NOMO-1 (cell line): ENCODE measurements at regions not wholly inside any gene's neighbourhood (a gene's known extent, or its start where the extent isn't known, plus 50 kb on each side); places are given as distances from the start of the nearest gene placed in this dataset.

Experiments used
- DNase-seq, 2 experiments: peaks; one replicate each; lab custom pipeline; 2025; ENCODE audit not compliant: unreplicated experiment in 2 of 2; lab: John Stamatoyannopoulos, UW

DNA sequence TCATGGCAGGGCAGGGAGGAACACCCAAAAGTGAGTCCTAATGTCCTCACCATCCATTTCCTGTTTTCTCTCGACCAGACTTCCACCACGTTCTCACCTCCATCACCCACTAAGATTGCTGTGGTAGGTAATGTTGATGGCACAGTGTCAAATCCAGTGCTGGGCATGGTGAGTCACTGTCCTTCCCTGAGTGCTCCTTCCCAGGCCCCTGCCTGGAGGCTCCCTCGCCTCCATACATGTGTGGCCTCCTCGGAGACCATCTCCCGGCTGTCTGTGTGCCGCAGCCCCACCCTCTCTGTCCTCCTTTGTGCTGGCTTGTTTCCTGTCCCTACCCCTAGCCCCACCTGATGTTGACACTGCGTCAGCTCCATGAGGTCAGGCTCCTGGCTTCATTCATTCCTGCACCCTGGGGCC, 177.5 kb downstream of the SYK start:
- no peak for DNase-seq

DNA sequence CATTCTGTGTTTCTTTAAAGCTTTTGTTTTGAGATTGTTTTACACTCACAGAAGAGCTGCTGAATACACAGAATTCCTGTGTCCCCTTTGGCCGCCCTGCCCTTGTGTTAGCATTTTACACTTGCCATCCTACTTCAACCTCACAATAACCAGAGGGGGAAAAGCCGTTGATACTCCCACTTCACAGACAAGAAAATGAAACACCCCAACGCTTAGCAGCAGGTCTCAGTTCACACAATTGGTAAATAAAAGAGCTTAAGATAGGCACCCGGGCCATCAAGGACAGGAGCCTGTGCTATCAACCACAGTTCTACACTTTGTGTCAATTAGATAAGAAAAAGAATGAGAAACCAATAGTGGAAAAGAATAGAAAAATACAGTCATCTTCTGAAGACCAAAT, 178.0 kb downstream of the SYK start:
- no peak for DNase-seq

DNA sequence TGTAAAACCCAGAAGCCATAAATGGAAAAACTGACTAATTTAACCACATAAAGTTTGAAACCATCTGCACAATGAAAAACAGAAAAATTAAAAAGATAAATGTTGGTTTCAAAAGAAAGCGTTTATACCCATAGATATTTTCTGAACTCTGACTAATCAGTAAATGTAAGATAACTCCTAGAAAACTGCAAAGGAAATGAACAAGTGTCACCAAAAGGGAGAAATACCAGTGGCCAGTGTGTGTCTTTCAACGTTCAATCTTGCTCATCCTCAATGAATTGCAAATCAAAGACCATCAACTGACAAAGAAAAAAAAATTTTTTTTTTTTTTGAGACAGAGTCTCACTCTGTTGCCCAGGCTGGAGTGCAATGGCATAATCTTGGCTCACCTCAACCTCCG, 180.1 kb downstream of the SYK start:
- no peak for DNase-seq

DNA sequence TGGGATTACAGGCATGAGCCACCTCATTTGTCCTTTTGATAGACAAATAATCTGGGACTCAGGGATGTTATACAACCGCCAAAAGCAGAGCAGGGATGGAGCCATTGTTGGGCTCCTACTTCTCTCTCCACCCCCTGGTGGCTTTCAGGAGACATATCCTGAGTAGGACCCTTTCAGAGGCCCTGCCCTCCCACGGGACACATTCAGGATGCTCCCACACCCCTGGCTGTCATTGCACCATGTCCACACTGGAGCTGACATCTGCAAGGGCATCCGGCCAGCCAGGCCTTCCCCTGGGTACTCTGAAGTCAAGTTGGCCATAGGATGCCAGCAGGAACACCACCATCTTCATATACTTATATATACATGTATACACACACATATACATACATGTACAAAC, 181.8 kb downstream of the SYK start:
- DNase-seq, result no peak

DNA sequence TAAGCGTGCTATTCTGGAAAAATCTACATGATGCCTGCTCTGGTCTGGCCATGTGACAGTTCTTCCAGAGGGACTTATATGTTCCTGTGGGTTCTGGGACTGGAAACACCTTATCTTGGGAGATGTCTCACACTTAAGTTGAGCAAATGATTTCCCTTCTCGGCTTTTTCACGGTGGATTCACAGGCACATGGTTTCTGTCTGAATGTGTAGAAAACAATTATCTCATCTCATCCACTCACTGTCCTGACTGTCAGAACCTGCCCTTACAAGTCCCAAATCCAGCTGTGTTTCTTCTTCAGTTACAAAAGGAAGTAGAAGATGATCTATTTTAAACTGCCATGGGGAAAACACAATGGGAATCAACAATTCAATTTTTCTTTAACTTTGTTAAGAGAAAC, 184.0 kb downstream of the SYK start:
- no peak for DNase-seq

DNA sequence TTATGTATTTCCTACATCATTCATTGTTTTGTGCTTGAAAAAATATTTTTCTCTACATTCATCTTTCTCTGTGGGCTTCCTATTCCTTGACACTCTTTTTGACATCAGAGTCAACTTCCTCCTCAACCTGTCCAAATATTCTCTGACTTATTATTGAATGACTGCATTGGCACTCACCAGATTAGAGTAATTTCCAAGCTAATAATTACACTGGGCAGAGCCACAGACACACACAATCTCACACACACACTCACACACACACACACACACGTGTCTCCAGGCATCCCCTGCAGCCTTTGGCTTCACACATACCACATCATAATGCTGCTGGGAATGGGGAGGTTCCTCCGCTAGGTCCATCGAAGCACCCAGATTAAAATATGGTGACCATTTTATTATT, 184.5 kb downstream of the SYK start:
- DNase-seq, result no peak

DNA sequence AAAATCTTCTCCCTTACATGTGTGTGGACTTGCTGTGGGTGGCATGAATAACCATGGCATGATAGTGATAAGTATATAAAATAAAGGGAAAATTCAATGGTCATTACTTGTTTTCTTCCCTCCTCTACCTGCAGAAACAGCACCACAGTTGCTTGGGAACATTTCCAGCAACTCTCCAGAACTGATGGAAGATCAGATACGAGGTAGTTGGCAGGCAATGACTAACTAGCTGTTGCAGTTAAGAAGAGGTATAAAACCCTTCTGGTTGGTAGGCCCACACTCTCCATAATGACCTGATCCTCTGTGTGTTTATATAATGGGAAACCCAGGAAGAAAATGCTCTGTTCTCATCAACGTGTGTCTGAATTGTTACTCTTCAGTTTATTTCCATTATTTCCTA, 185.9 kb downstream of the SYK start:
- DNase-seq, result no peak

DNA sequence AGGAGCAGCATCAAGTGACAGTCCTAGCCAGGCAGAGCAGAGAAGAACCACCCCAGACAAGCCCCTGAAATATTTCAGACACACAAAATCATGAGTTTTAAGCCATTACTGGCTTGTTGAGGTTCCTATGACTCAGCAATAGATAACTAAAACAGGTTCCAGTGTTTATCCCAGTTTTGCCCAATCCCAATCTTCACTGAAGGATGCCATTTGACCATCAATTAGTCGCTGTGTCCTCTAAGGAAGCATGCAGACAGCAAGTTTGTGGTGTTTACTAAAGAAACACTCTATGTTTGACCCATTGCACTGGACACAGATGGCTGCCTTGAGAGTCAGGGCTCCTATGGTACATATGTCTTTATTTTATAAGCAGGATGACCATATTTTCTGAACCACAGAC, 186.7 kb downstream of the SYK start:
- no peak for DNase-seq

DNA sequence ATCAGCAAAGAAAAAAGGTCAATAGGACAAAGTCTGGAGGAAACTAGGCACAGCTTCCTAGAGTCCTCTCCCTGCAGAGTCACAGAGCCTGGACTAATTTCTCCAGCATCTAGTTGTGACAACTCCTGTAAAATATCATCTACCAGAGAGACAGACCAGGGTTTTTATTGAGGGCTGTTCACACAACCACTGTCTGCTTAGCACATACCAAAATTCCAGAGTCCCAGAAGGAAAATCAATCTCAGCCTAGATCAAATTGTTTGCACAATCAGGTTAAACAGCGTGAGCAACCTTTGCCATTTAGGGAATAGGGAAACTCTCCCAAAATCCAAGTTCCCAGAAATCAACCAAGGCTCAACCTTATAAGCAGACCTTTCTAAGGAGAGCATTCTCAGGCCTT, 190.3 kb downstream of the SYK start:
- no peak for DNase-seq

DNA sequence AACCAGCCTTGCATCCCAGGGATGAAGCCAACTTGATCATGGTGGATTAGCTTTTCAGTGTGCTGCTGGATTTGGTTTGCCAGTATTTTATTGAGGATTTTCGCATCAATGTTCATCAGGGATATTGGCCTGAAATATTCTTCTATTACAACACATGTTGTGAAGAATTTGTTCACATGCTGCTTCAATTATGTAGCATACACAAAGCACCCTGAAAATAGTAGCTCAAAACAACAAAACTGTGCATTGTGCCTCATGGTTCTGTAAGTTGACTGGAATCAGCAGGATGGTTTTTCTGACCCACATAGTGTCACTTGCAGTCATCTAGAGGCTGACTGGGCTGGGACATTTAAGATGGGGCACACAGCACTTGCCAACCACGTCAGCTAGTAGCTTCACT, 193.9 kb downstream of the SYK start:
- no peak for DNase-seq

DNA sequence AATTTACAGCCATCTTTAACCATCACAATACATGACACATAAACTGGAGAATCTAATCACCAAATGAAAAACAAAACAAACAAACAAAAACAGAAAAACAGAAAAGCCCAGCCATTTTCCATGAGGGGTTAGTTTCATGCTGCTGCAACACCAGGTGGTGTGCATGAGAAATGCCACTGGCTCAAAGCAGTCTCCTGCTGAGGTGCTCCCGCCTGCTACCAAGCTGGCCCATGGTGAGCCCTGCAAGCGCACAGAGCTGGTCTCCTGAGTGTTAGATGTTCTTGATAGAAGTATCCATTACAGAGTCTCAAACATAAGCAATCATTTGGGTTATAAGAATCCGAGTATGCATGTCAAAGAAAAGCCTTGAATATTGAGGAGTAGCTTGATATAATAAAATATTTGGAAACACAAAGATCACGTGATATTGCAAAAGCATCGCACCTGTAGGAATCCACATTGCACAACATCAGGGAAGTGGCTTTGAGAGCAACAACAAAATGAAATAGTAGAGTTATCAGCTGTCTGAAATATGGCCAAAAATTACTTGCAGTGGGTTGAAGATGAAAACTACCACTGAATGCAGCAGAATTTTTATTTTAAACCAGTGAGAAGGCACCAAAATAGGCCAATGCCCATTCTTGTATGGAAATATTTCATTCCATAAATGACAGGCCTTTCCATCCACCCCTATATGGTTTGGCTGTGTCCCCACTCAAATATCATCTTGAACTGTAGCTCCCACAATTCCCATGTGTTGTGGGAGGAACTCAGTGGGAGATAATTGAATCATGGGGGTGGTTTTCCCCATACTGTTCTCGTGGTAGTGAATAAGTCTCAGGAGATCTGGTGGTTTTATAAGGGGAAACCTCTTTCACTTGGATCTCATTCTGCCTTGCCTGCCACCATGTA, 194.8 kb downstream of the SYK start:
- DNase-seq, result no peak

DNA sequence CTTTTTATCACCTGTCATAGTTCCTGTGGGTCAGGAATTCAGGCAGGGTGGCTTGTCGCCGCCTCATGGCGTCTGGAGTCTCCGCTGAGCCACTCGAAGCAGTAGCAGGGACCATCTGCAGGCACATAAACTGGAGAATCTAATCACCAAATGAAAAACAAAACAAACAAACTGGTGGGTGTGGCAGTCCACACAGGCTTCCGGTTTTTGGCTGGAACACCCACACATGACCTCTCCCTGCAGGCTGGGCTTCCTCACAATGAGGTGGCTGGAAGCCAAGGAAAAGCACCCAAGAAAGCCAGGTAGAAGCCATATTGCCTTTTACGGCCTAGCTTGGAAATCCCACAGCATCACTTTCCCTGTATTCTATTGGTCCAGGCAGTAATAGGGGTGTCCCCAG, 197.0 kb downstream of the SYK start:
- DNase-seq, result no peak

DNA sequence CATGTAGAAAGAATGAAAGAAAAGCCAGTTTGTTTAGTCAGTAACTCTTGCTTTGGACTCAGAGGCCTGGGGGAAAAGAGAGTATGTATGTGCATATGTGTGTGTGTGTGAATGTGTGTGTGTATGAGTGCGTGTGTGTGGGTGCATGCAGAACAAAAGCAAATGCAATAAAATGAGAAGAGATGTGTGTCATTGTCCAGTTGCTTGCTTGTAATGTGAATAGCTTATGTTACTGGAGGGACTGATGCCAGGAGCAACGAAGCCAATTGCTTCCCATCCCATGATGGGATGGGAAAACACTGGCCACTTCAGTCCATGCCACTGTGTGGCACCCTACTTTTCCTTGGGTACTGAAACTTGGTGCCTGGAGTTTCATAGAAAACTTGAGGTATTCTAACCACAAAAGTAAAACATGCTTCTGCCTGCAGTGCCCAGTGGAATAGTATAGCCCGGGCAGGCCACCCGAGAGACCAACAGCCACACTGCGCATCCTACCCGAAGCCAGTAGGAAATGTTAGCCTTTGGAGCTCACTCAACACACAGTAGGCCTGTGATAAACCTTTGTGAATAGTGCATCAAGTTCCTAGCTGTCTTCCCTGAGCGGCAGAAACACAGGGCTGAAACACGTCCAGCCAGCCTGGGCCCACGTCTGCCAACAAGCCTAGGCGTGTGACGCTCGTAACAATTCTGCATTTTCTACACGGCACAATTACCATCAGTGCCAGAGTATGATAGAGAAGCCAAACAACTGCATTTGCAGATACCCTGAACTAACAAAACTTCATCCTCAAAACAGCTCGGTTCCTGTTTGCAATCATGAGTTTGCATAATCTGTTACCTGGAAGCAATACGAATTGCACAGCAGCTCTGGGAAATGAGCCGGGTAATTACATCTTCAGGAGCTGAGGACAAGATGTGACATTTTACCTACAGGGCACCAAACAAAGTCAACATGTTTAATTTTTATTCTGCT, 198.1 kb downstream of the SYK start:
- no peak for DNase-seq

DNA sequence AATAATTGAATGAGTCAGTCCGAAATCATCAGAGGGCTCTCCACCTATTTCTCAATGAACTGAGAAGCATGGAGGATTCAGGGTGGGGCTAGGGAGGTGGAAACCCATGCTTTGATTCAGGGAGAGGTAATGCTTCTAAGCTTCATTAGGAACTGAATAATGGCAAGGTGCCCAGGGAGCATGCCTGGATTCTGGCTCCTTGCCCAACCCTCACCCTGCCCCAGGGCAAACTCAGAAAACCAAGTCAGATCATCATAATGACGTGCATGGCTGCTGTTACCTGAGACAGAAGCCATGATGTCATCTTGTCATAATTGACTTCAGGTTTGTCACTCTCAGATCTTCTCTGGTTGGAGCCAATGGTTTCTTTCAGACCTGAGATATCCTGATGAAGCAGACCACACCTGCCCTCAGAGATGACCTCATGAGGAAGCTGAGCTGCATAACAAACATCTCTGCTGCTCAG, 199.6 kb downstream of the SYK start:
- DNase-seq, result no peak

DNA sequence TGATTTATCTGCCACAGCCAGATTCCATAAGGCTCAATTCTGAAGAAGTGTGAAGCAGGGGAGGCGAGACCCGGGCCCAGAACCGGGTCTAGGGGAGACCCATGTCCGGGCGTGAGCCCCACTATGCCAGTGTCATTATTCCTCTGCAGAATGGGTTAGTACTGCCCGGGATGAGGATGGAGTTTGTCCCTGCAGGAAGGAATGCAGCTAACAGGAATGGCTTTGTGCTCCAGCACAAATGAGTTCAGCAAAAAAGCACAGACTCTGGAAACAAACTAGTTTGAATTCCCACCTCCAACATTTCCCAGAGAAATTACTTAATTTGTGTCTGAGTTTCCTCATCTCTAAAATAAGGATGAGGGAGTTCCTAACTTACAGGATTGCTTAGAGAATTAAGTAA, 202.9 kb downstream of the SYK start:
- no peak for DNase-seq

DNA sequence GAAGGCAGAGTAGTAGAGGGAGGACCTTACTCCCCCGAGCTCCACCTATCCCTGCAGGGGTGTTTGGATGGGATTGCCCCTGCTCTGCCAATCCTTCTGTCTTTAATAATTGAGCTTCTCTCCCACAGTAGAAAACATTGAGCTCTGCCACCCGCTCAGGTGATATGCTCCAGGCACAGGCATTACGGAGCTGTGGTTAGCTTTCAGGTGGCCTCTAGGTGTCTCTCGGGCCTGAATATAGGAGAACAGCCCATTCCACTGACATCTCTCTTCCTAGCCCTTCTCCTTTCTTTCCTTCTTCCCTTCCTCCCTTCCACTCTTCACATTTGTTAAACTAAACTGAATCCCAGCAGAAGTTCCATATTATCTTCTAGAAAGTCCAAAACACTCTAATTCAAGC, 203.4 kb downstream of the SYK start:
- DNase-seq, result no peak

DNA sequence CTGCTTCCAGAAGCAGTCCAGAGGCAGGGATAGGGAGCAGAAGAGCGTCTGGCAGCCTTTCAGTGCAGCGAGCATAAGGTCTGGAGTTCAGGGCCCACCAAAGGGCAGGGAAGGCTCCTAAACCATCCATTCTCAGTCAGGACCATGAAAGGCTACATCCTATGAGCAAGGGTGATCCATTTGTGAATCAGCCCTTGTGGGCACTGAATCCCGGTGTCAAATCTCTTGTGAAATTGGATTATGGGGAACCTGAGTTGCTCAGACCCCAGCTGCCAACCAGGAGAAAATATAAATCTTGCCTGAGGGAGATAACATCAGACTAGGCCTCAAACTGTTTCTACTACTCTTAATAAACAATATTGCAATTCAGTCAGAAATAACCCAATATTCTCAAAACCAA, 204.4 kb downstream of the SYK start:
- DNase-seq, result no peak

DNA sequence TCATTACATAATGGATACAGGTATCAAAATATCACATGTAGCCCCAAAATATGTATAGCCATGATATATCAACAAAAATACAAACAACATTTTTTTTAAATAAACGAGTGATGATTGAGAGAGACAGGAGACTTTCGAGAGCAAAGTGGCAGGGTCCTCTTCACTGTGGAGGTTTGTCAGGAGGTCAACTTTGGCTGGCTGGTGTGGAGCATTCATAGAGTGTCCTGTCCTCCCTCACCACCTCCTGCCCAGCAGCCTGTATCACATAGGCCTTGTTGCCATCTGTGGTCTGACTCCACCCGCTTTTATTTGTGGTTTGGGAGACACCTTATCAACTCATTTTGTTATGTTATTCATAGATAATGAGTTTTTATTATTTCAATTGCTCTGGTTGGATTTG, 206.9 kb downstream of the SYK start:
- DNase-seq, result no peak

DNA sequence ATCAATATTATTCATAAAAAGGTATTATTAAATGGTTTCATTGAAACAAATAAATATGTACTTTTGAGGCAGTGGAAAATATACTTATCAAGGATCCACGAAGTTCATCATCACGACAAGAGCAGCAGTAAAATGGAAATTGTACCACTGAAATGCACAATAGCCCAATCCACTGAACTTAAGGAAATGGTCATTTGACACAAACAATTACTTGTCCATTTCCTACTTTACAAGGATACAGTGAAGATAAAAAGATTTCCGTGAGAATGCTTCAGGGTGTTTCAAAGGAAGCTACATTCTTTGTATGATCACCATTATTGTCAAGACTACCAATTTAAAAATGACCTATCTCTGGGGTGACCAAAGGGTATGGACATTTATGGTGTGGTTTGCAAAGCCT, 210.3 kb downstream of the SYK start:
- DNase-seq, result no peak

DNA sequence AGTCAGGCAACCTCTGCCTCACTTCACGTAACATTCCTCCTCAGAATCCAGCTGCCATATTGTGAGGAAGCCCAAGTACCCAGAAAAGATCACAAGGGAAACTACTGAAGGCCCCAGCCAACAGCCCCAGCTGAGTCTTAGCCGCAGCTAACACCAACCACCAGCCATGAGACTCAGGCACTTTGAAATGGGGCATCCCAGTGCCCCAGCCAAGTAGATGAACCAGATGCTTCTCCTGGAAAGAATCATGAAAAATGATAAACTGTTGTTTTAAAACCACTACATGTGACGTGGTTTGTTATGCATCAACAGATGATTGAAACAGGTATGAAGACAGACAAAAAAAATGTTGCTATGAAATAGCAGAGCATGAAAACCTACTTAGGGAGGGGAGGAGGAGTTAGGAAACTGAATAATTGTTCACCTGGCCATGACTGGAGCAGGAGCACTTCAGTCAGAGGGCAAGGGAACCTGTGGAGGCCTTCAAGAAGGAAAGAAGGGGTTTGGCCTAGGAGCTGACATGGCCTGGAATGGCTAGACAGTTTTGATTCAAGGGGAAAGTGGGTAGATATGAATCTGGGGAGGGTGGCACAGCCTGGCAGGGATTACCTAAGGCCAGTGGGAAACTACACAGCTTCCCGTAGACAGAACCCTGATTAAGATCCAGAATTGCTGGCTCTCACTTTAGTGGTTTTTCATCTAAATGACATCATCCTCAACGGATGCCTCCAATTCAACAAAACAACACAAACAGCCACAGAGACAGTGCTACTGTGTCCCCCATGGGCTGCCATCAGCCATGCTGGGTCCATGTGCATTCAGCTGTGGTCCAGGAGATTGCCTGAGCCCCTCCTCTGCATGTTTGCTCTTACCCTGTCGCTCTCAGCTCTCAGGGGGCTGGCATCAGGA, 211.6 kb downstream of the SYK start:
- DNase-seq, result no peak

DNA sequence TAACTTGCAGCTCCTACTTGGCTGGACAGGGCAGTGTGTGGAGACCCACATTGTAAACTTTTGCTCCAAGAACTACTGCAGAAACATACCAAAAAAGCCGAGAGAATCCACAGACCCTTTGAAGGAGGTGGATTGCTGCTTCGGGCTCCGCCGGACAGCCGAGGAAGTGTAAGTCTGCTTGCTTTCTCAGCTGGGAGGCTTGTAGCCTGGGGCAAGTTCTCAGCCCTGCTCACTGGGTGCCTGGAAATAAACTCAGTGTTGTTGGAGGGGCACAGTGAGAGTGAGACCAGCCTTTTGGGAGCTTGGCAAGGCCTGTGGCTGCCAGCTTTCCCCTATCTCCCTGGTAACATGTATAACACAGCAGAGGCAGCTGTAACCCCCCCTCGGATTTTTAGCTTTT, 215.6 kb downstream of the SYK start:
- DNase-seq, result no peak
